ENCODE measurements at regions not wholly inside any gene's neighbourhood (a gene's known extent, or its start where the extent isn't known, plus 50 kb on each side); places are given as distances from the start of the nearest gene placed in this dataset.

DNA sequence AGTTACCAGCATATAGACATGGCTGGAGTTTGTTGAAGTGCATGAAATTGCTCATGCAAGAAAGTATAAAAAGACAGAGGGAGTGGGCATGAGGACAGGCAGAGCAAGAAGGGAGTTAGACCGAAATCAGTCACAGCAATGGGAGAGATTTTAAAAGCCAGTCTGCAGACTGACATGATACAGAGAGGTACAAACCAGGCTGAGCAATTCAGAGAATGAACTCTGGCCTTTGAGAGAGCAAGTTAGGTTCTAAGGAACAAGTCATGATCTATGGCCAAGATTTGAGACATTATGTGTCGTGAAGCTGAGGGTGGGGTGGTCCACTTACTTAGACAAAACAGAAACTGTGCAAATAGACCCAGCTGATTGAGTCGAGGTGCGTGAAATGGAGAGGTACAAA lies 93.4 kb upstream of the TSC22D1 start (continued):
- TF ChIP-seq CHD7 (IDR thresholded peaks at IDR 0.05; ENCODE audit: insufficient replicate concordance, low read length): no peak
- TF ChIP-seq EZH2 (IDR thresholded peaks at IDR 0.05; ENCODE audit: low read depth, low read length, severe bottlenecking): no peak
- TF ChIP-seq, protein P1, sequence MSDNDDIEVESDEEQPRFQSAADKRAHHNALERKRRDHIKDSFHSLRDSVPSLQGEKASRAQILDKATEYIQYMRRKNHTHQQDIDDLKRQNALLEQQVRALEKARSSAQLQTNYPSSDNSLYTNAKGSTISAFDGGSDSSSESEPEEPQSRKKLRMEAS (IDR thresholded peaks at IDR 0.05): no peak
- no peak for TF ChIP-seq EP300 (IDR thresholded peaks at IDR 0.05; ENCODE audit: borderline replicate concordance in 1 of 2, low read depth in 2 of 2, low read length in 2 of 2)
- no peak for TF ChIP-seq RFX5 (IDR thresholded peaks at IDR 0.05; ENCODE audit: borderline replicate concordance, low read depth, low read length)
- no peak for TF ChIP-seq SP1 (IDR thresholded peaks at IDR 0.05; ENCODE audit: low read depth, low read length)
- TF ChIP-seq CHD2 (IDR thresholded peaks at IDR 0.05; ENCODE audit: low read length): no peak
- no peak for TF ChIP-seq POU5F1 (IDR thresholded peaks at IDR 0.05; ENCODE audit: low read depth, low read length)
- TF ChIP-seq NRF1 (IDR thresholded peaks at IDR 0.05; ENCODE audit: low read depth, low read length): no peak
- TF ChIP-seq TBP (IDR thresholded peaks at IDR 0.05; ENCODE audit: low read depth, low read length): no peak
- no peak for TF ChIP-seq TEAD4 (IDR thresholded peaks at IDR 0.05; ENCODE audit: low read depth, low read length)
- no peak for TF ChIP-seq POLR2A (IDR thresholded peaks at IDR 0.05; ENCODE audit: control extremely low read depth in 1 of 2, low read depth in 2 of 2, low read length in 2 of 2)
- TF ChIP-seq CEBPB (IDR thresholded peaks at IDR 0.05; ENCODE audit: low read depth, low read length): no peak
- TF ChIP-seq EGR1 (IDR thresholded peaks at IDR 0.05; ENCODE audit: borderline replicate concordance, low read depth, low read length): no peak
